DND-41 (cell line): ENCODE measurements at regions not wholly inside any gene's neighbourhood (a gene's known extent, or its start where the extent isn't known, plus 50 kb on each side); places are given as distances from the start of the nearest gene placed in this dataset.

Experiments
- ATAC-seq: fragments of 200-7000 bp; cut with Tn5 transposase; 3 replicates; pipeline ENCODE4 v1.9.1; 2021; ENCODE audit warnings: low read depth; ENCODE audit not compliant: insufficient read depth
- DNase-seq: peaks from one replicate; pipeline ENCODE4 v3.0.0-alpha.2; 2020
- H2AFZ ChIP-seq: 2 replicates; pipeline ENCODE4 v1.6.0; 2012; ENCODE audit warnings: low read depth, low read length
- H3K27ac ChIP-seq: 2 replicates; pipeline ENCODE4 v1.5.1; 2012; ENCODE audit warnings: low read length, inconsistent platforms
- H3K27me3 ChIP-seq: fragments of 200-600 bp; sonication (generic); 2 replicates; pipeline ENCODE4 v1.6.0; 2012; ENCODE audit warnings: low read length, mild to moderate bottlenecking, inconsistent platforms; ENCODE audit not compliant: insufficient read depth, poor library complexity
- H3K36me3 ChIP-seq: 2 replicates; pipeline ENCODE4 v1.5.1; 2012; ENCODE audit warnings: low read length, inconsistent platforms; ENCODE audit not compliant: insufficient read depth
- H3K4me1 ChIP-seq: 2 replicates; pipeline ENCODE4 v1.5.1; 2012; ENCODE audit warnings: mild to moderate bottlenecking, low read length; ENCODE audit not compliant: insufficient read depth
- H3K4me2 ChIP-seq: 2 replicates; pipeline ENCODE4 v1.6.0; 2012; ENCODE audit warnings: mild to moderate bottlenecking, moderate library complexity, low read length, inconsistent platforms; ENCODE audit not compliant: insufficient read depth
- H3K4me3 ChIP-seq, 2 experiments: fragments of 200-600 bp in 1 of 2; shearing (Covaris generic) in 1 of 2; 2 replicates each; pipeline ENCODE4 v1.5.1; 2012 to 2016; ENCODE audit warnings: inconsistent platforms in 2 of 2, low read length in 2 of 2, mild to moderate bottlenecking in 2 of 2, low read depth in 1 of 2, moderate library complexity in 1 of 2
- H3K79me2 ChIP-seq: 2 replicates; pipeline ENCODE4 v1.6.0; 2012; ENCODE audit warnings: low read length, inconsistent platforms; ENCODE audit not compliant: insufficient read depth
- H3K9ac ChIP-seq: 2 replicates; pipeline ENCODE4 v1.6.0; 2012; ENCODE audit warnings: low read depth, mild to moderate bottlenecking, inconsistent platforms, low read length, moderate library complexity
- H3K9me3 ChIP-seq: 2 replicates; pipeline ENCODE4 v1.5.1; 2012; ENCODE audit warnings: low read length, moderate library complexity, mild to moderate bottlenecking, inconsistent platforms; ENCODE audit not compliant: insufficient read depth, severe bottlenecking
- H4K20me1 ChIP-seq: 2 replicates; pipeline ENCODE4 v1.6.0; 2012; ENCODE audit warnings: low read length; ENCODE audit not compliant: insufficient read depth
- CTCF ChIP-seq: IDR thresholded peaks from 2 replicates; pipeline ENCODE4 v1.5.1; 2012; ENCODE audit warnings: borderline replicate concordance, low read length, moderate library complexity, mild to moderate bottlenecking; ENCODE audit not compliant: poor library complexity, severe bottlenecking; ENCODE audit errors: extremely low read depth
- EZH2 ChIP-seq: IDR thresholded peaks from 3 replicates; pipeline ENCODE4 v1.6.1; 2012; ENCODE audit warnings: borderline replicate concordance, low read depth, mild to moderate bottlenecking, moderate library complexity, low read length, inconsistent platforms; ENCODE audit not compliant: severe bottlenecking

DNA sequence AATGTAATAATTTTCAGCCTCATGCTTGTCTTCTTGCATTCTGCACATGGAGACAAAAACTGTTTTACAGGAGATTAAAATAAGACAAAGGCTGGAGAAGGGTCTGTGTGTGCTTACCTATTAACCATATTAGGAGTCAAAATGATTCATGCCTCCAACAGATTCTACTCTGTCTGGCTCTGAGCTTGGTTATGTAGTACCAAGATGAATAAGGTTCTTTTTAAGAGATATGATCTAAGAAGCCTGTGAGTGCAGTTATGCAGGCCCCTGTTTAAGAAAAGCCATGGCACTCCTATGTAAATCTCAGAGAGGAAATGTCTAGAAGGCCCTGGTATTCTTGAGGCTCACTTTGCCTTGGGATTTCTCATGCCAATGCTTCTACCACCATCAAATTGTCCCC is 486.6 kb upstream of the CDH11 start:
- Histone ChIP-seq H3K27me3 (no peaks in the 10 kb centered on the region), H3K79me2 (no peaks in the 10 kb centered on the region), H3K9me3 (no peaks in the 10 kb centered on the region), H3K4me3 (no peak overlapping the region), H2AFZ (no peak overlapping the region), H3K4me2 (no peak overlapping the region), H3K27ac (no peak overlapping the region), H4K20me1 (no peaks in the 10 kb centered on the region), H3K9ac (no peak overlapping the region), H3K4me1 (no peaks in the 10 kb centered on the region), H3K36me3 (no peaks in the 10 kb centered on the region)
- TF ChIP-seq CTCF: no peak
- TF ChIP-seq EZH2: no peak
- ATAC-seq (no peak), DNase-seq (no peak)

DNA sequence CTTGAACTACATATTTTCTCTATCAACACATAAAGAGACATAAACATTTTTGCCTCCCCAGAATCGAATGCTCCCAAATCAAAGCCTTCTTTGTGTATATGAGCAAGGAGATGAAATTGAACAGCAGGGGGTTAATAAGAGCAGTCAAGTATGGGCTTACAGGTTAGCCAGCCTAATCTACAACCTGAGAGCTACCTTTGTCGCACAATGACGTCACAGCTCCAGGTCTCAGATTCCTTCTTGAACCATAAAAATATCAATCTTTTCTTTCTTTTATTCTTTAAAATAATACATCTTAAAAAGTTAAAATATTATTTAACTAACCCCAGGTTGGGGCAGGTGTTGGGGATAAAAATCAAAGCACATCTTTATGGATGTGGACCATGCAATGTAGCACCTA is 482.9 kb upstream of the CDH11 start:
- no peaks in the 10 kb centered on the region for H3K9me3 ChIP-seq
- no peaks in the 10 kb centered on the region for H3K79me2 ChIP-seq
- H3K27me3 ChIP-seq: no peaks in the 10 kb centered on the region
- no peaks in the 10 kb centered on the region for H4K20me1 ChIP-seq
- no peaks in the 10 kb centered on the region for H3K4me1 ChIP-seq
- H2AFZ ChIP-seq: no peak overlapping the region
- no peaks in the 10 kb centered on the region for H3K36me3 ChIP-seq
- no peak for TF ChIP-seq EZH2
- TF ChIP-seq CTCF: no peak
- H3K4me2 ChIP-seq: no peak overlapping the region
- H3K9ac ChIP-seq: no peak overlapping the region
- ATAC-seq (no peak), DNase-seq (no peak)
- H3K4me3 ChIP-seq: no peak overlapping the region
- H3K27ac ChIP-seq: no peak overlapping the region

GRCh38 chr16:65601781-65602180 is 479.9 kb upstream of the CDH11 start:
- no peaks in the 10 kb centered on the region for H3K36me3 ChIP-seq
- ATAC-seq: no peak
- TF ChIP-seq EZH2 (no peak), CTCF (no peak)
- no peak overlapping the region for H3K27ac ChIP-seq
- no peaks in the 10 kb centered on the region for H3K79me2 ChIP-seq
- H3K4me1 ChIP-seq: no peaks in the 10 kb centered on the region
- no peaks in the 10 kb centered on the region for H3K9me3 ChIP-seq
- no peak for DNase-seq
- H3K27me3 ChIP-seq: no peaks in the 10 kb centered on the region
- H3K9ac ChIP-seq: no peak overlapping the region
- H2AFZ ChIP-seq: no peak overlapping the region
- H4K20me1 ChIP-seq: no peaks in the 10 kb centered on the region
- H3K4me3 ChIP-seq: no peak overlapping the region
- H3K4me2 ChIP-seq: no peak overlapping the region

DNA sequence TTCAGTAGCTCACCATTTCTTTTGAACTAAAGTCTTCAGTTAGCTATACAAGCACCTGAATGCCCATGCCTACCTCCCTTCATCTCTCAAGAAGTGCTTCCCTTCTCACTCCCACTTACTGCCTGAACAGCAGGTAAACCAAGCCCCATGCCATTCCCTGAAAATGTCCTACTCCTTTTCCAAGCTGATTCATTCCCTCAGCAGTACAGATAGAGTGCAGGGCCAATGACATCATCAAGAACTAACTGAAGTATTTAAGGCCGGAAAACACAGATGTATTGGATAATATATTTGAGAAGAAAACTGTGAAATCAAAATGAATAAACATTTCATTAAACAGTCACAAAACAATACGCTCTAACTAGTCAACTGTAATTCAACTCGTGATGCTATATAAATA is 478.8 kb upstream of the CDH11 start:
- no peaks in the 10 kb centered on the region for H4K20me1 ChIP-seq
- DNase-seq (no peak), ATAC-seq (no peak)

More for the DNA sequence above, 478.8 kb upstream of the CDH11 start:
- H3K9ac ChIP-seq: no peak overlapping the region
- TF ChIP-seq EZH2 (no peak), CTCF (no peak)
- no peak overlapping the region for H3K27ac ChIP-seq
- no peak overlapping the region for H3K4me3 ChIP-seq
- H3K79me2 ChIP-seq: no peaks in the 10 kb centered on the region
- H3K4me2 ChIP-seq: no peak overlapping the region
- no peaks in the 10 kb centered on the region for H3K36me3 ChIP-seq
- H3K27me3 ChIP-seq: no peaks in the 10 kb centered on the region
- no peaks in the 10 kb centered on the region for H3K9me3 ChIP-seq
- H2AFZ ChIP-seq: no peak overlapping the region
- H3K4me1 ChIP-seq: no peaks in the 10 kb centered on the region
